ENCODE measurements at regions not wholly inside any gene's neighbourhood (a gene's known extent, or its start where the extent isn't known, plus 50 kb on each side); places are given as distances from the start of the nearest gene placed in this dataset.

- no peak for DNase-seq (ENCODE audit: low read depth)
Measured at GRCh38 chr6:93083337-93084230, 335.8 kb downstream of the EPHA7 start.

DNA sequence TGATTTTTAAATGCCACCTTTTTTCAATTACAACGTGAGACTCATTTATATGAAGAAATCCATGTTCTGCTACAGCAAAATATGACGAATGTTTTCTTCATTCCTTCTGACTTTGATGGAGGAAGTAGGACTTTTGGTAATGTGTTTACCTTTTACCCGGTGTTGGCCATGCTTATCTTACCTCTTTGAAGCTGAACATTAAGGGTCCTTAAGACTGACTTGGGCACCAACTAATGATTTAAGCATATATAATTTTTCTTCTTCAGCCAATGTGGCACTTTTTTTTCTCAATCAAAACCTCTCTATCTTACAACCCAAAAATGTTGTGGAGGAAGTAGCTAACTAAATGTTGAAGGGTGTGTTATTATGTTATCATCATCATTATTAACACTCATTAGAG lies 337.5 kb downstream of the EPHA7 start:
- DNase-seq (ENCODE audit: low read depth), result no peak

GRCh38 chr6:93079061-93079460 lies 340.3 kb downstream of the EPHA7 start:
- DNase-seq (ENCODE audit: low read depth), result no peak

DNA sequence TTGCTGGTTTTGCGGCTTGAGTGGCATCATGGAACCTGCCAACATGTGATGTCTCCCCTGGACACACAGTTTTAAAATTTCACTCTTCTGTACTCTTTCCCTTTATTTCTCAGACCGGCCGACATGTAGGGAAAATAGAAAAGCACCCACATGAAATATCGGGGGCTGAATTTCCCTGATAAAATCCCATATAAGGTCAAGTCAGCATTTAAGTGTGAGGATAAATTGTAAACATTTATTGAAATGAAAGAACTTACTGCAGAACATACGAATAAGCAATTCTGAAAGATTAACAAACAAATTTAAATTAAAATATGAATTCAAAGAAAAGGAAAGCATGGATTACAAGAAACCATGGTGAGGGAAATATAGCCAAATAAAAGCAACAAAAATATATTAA lies 345.5 kb downstream of the EPHA7 start:
- DNase-seq (ENCODE audit: low read depth), result no peak

DNA sequence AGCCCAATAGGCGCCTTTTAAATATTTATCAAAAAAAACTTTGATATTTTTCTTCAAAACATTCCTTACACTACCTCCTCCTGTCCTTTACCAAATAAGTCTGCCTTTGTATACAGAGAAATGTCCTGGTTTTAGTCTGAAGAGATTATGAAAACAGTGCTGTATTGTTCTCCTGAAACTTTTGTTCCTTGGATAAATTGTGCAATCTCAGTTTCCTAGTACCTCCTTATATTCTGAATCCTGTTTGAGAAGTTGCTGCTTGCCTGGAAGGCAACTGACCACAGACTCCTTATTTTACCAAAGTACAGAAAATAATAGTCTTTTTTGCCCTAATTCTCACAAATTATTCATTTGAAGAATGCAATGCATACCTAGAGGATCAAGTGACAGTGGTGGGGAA lies 349.5 kb downstream of the EPHA7 start:
- DNase-seq (ENCODE audit: low read depth), result no peak

GRCh38 chr6:93059911-93060310 lies 359.4 kb downstream of the EPHA7 start:
- no peak for DNase-seq (ENCODE audit: low read depth)

DNA sequence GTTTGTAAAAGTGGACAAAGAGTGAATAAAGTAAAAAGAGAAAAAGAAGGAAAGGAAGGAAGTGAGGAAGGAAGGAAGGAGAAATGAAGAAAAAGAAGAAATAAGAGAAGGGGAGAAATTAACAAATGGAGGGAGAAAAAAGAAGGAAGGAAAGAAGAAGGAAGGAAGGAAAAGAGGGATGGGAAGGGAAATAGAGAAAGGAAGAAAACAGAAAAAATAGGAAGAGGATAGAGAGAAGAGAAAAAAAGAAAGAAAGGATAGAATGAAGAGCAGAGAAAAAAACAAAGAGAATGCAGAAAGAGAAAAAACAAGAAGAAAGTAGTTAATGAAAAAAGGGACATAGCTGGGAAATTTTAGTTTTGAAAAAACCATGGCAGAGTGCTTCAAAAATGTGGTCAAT lies 361.8 kb downstream of the EPHA7 start:
- no peak for DNase-seq (ENCODE audit: low read depth)

- no peak for DNase-seq (ENCODE audit: low read depth)
Measured at GRCh38 chr6:93048381-93048780, 371.0 kb downstream of the EPHA7 start.

DNA sequence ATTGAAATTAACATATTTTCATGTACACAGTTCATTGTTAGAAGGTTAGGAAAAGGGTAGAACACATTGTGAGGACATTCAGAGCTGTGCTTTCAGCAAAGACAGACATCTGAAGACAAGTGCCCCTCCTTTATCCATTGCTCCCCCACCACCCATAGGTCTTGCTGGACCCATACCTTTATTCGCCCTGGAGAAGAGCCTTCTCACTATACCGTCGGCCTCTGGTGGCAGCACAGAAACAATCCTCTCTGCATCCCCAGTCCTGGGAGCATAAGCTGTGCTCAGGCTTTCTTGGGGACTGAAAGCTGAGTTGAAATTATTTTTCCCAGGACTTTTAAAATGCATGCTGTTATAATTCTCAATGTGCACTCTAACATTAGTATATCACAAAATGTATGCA lies 372.3 kb downstream of the EPHA7 start:
- no peak for DNase-seq (ENCODE audit: low read depth)

- no peak for DNase-seq (ENCODE audit: low read depth)
Measured at GRCh38 chr6:93045156-93045555, 374.2 kb downstream of the EPHA7 start.

DNA sequence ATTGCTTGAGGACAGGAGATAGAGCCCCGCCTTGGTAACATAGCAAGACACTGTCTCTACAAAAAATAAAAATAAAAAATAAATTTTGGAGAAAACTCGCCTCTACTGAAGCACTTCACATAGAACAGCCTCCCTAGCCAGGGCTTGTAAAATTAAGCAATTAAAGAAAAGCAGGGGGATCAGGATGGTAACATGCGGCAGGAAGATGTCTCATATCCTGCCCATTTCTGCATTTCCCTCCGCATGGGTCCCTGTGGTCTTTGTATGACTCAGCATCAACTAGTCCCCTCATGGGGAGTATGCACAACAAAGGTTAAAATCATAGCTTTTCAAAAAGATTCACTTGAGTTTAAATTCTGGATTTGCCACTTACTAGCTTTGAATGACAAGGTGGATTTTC lies 379.0 kb downstream of the EPHA7 start:
- no peak for DNase-seq (ENCODE audit: low read depth)

GRCh38 chr6:93036835-93037234 lies 382.5 kb downstream of the EPHA7 start:
- DNase-seq (ENCODE audit: low read depth), result no peak

DNA sequence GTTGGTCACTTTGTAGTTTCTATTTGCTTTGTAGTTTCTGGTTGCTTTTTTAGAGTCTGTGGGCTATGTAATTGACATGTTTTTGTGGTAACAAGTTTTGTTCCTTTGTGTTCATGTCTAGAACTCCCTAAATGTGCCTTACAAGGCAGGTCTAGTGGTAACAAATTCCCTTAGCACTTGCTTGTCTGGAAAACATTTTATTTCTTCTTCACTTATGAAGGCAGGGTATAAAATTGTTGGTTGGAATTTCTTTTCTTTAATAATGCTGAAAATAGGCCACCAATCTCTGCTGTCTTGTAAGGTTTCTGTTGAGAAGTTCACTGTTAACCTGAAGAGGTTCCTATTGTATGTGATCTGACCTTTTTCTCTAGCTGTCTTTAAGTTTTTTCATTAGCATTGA lies 383.6 kb downstream of the EPHA7 start:
- no peak for DNase-seq (ENCODE audit: low read depth)

GRCh38 chr6:93021235-93021915 lies 398.0 kb downstream of the EPHA7 start:
- DNase-seq (ENCODE audit: low read depth), result no peak

DNA sequence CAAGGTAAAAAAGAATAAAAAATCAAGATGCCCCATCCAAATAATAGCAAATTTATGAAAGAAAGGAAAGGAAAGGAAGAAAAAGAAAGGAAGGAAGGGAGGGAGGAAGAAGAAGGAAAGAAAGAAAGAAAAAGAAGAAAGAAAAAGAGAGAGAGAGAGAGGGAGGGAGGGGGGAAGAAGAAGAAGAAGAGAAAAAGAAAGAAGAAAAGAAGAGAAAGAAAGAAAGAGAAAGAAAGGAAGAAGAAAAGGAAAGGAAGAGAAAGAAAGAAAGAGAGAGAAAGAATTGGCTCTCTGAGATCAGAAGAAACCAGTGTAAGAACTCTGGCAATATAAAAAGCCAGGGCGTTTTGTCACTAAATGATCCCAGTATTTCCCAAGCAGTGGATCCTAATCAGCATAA lies 401.7 kb downstream of the EPHA7 start:
- DNase-seq (ENCODE audit: low read depth), result no peak

DNA sequence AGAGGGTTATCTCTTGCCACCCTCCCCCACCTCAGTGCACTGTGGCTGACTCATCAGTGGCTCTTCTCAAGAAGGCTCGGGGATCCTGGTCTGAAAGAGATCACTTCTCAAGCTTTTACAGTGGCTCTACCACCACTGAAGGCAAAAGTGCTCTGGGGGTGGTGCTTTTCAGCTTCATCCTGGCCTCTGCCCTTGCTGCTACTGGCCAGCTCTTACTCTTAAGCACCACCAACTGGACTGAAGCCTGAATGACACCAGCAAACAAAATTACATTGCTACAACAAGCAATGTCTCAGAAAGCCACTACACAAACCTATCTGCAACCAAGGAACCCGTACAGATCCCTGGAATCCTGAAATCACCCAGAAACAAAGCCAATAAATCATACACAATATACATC lies 402.1 kb downstream of the EPHA7 start:
- DNase-seq (ENCODE audit: low read depth), result no peak

DNA sequence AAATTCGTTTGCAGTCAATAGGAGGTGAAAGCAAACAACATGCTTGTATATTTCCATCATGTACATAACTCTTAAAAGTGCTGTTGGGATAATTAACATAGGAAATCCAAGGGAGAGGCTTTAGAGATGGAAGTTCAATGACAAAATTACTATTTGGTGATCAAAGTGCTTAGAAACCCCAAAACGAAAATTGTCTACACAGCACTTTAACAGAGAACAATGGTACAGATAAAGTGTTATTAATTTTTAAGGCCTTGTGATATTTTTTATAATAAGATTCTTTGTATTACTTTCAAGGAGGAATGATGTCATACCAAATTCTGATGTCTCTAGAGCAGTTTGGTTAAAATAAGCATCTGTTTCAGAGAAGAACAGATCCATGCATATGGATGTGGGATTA lies 406.3 kb downstream of the EPHA7 start:
- no peak for DNase-seq (ENCODE audit: low read depth)

GRCh38 chr6:93008375-93008774 lies 411.0 kb downstream of the EPHA7 start:
- DNase-seq (ENCODE audit: low read depth), result no peak

DNA sequence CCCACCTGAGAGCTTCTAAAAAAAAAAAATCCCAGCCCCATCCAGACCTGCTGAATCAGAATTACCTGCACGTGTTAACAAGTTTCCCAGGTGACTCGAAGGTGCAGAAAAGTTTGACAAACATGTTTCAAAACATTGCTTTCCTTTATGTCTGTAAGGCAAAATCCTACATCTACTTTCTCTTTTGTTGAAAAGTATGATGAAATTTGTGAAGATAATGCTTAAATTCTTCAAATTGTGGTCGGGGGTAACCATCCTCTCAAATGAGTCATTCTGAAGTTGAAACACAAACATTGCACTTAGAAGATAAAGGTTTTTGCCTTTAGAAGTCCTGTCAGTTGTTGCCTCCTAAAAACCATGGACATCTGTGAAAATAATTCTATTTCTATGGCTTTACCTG lies 429.7 kb downstream of the EPHA7 start:
- no peak for DNase-seq (ENCODE audit: low read depth)

DNA sequence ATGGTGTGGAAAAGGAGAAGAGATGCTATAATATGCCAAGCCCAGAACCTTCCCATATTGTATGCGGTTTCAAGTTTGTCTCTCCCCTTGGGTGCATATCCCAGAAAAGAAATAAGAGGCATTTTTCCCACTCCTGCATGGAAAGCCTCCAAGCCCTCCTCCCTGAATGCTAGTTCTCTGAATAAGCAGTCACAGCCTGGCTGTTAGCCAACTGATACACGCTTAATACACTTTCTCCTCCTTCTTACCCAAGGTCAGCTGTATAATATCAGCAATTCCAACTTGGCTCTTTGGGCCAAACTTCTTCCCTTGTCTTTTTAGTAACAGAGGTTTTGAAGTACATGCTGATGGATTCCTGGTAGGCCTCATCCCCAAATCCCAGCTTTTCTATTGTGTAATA lies 440.1 kb downstream of the EPHA7 start:
- no peak for DNase-seq (ENCODE audit: low read depth)

DNA sequence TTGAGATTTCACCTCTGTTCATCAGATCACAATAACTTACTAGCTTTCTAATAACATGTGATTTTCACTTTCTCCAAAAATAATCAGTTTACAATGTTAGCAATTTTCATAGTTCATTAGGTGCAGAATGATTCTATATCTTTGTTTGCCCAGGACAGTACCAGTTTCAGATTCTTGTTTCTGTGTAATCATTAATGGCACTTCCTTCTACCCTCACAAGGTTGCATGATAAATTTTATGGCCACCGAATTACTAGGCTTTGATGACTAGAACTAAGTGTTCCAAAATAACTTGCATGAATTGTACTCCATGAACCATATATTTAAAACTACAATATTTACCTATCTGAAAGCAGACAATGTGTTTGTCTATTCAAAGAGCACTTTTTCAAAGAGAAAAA lies 442.3 kb downstream of the EPHA7 start:
- DNase-seq (ENCODE audit: low read depth), result no peak

- no peak for DNase-seq (ENCODE audit: low read depth)
Measured at GRCh38 chr6:92967362-92967761, 452.0 kb downstream of the EPHA7 start.

DNA sequence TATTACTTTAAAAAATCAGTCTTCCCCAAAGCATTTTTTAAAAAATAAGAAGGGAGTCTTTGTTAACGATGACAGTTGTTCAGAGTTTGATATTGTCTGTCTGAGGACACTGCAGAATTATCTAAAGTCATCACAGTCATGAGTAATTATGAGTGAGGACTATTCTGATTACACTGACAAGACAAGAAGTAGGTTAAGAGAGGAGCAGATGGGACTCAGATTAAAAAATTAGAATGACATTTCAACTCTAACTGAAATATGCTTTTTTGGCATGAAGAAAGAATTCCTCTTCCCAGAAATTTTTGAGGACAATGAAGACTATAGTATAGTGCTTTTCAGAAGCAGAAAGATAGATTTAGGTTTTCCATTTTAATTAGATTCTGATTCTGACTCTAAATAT lies 456.5 kb downstream of the EPHA7 start:
- DNase-seq (ENCODE audit: low read depth), result no peak

Measured in RPMI7951 (cell line).